ENCODE measurements at regions not wholly inside any gene's neighbourhood (a gene's known extent, or its start where the extent isn't known, plus 50 kb on each side); places are given as distances from the start of the nearest gene placed in this dataset.

- ChIA-PET CTCF (interaction anchor here (0.6 kb wide), 1 partner anchor 177 kb away, joined by 3 read pairs; no protein-coding TSS in a partner anchor), POLR2A (ENCODE audit: low non-redundant PET) (no interaction called here)
- Histone ChIP-seq H3K9me3 (ENCODE audit: low read depth, low read length, poor library complexity, severe bottlenecking) (no peaks in the 10 kb centered on the region), H3K27me3 (replicated peaks; ENCODE audit: insufficient read depth, low read depth, low read length, poor library complexity) (no peaks in the 10 kb centered on the region), H3K4me3 (ENCODE audit: low read depth, low read length, poor library complexity, severe bottlenecking) (no peak overlapping the region), H3K4me1 (ENCODE audit: insufficient read depth, low read length, poor library complexity, severe bottlenecking) (peaks cover 32% of the 10 kb centered on the region), H3K36me3 (ENCODE audit: insufficient read depth, low read length, poor library complexity, severe bottlenecking) (no peaks in the 10 kb centered on the region), H3K27ac (ENCODE audit: low read depth, low read length, poor library complexity, severe bottlenecking) (no peak overlapping the region)
- no peak for DNase-seq (ENCODE audit: low spot score)
- no TSS peak for BruUV-seq (replicated peaks)
- no peak for TF ChIP-seq CTCF (conservative IDR thresholded peaks at IDR 0.05; ENCODE audit: low read depth, low read length)
- intact Hi-C loops (cut with micrococcal nuclease; ENCODE audit: unreplicated experiment): no loop called here
These were observed 235.3 kb upstream of the ERBB4 start for GRCh38 chr2:212773808-212774339.

- no peak for TF ChIP-seq CTCF (conservative IDR thresholded peaks at IDR 0.05; ENCODE audit: low read depth, low read length)
- TF ChIP-seq EZH2 (IDR thresholded peaks at IDR 0.05; ENCODE audit: borderline replicate concordance, low read depth, low read length, poor library complexity, severe bottlenecking): no peak
- ChIA-PET CTCF (no interaction called here), POLR2A (ENCODE audit: low non-redundant PET) (no interaction called here)
- Histone ChIP-seq H3K27me3 (replicated peaks; ENCODE audit: insufficient read depth, low read depth, low read length, poor library complexity) (no peaks in the 10 kb centered on the region), H3K9me3 (ENCODE audit: low read depth, low read length, poor library complexity, severe bottlenecking) (no peaks in the 10 kb centered on the region), H3K4me1 (ENCODE audit: insufficient read depth, low read length, poor library complexity, severe bottlenecking) (peaks cover 9% of the 10 kb centered on the region), H3K4me3 (ENCODE audit: low read depth, low read length, poor library complexity, severe bottlenecking) (no peak overlapping the region), H3K27ac (ENCODE audit: low read depth, low read length, poor library complexity, severe bottlenecking) (no peak overlapping the region), H3K36me3 (ENCODE audit: insufficient read depth, low read length, poor library complexity, severe bottlenecking) (no peaks in the 10 kb centered on the region)
- no TSS peak for BruUV-seq (replicated peaks)
- intact Hi-C loops (cut with micrococcal nuclease; ENCODE audit: unreplicated experiment): no loop called here
- no peak for DNase-seq (ENCODE audit: low spot score)
These were observed 231.6 kb upstream of the ERBB4 start for GRCh38 chr2:212770240-212770639.

- TF ChIP-seq EZH2 (IDR thresholded peaks at IDR 0.05; ENCODE audit: borderline replicate concordance, low read depth, low read length, poor library complexity, severe bottlenecking) (no peak), CTCF (conservative IDR thresholded peaks at IDR 0.05; ENCODE audit: low read depth, low read length) (no peak)
- CTCF ChIA-PET: no interaction called here
- Histone ChIP-seq H3K36me3 (ENCODE audit: insufficient read depth, low read length, poor library complexity, severe bottlenecking) (no peaks in the 10 kb centered on the region), H3K4me3 (ENCODE audit: low read depth, low read length, poor library complexity, severe bottlenecking) (no peak overlapping the region), H3K4me1 (ENCODE audit: insufficient read depth, low read length, poor library complexity, severe bottlenecking) (no peaks in the 10 kb centered on the region), H3K9me3 (ENCODE audit: low read depth, low read length, poor library complexity, severe bottlenecking) (no peaks in the 10 kb centered on the region), H3K27me3 (replicated peaks; ENCODE audit: insufficient read depth, low read depth, low read length, poor library complexity) (no peaks in the 10 kb centered on the region), H3K27ac (ENCODE audit: low read depth, low read length, poor library complexity, severe bottlenecking) (no peak overlapping the region)
- POLR2A ChIA-PET (ENCODE audit: low non-redundant PET): no interaction called here
- intact Hi-C loops (cut with micrococcal nuclease; ENCODE audit: unreplicated experiment): no loop called here
- no peak for DNase-seq (ENCODE audit: low spot score)
- no TSS peak for BruUV-seq (replicated peaks)
These were observed 228.3 kb upstream of the ERBB4 start for GRCh38 chr2:212766921-212767320.

Data from A673 (cell line).